DMS153 treated with DMSO at 0.1 percent for 48 hours (cell line): ENCODE measurements at regions not wholly inside any gene's neighbourhood (a gene's known extent, or its start where the extent isn't known, plus 50 kb on each side); places are given as distances from the start of the nearest gene placed in this dataset.

Experiments used
- DNase-seq: peaks from one replicate; lab custom pipeline; 2025; ENCODE audit not compliant: unreplicated experiment; lab: John Stamatoyannopoulos, UW

GRCh38 chr12:127260999-127261398 lies 1006.0 kb upstream of the TMEM132C start:
- DNase-seq, result no peak

DNA sequence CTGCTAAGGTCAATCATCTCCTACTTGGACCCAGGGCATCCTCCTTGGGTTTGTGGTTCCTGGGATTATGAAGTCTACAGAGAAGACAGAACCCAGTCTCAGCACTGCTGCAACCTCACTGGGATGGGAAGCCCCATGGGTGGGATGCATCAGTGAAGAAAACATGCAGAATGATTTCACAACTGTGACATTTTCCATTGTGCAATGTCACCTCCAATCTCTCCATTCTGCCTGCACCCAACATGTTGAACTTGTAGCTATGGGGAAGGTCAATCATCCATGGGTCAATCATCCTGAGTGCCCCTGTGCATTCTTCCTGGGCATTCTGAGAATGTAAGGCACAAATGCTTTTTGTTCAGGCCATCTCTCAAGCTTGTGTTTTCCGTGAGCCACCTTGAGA lies 1004.4 kb upstream of the TMEM132C start:
- no peak for DNase-seq

- DNase-seq, result no peak
These were observed 1003.3 kb upstream of the TMEM132C start for GRCh38 chr12:127263621-127264020.

DNA sequence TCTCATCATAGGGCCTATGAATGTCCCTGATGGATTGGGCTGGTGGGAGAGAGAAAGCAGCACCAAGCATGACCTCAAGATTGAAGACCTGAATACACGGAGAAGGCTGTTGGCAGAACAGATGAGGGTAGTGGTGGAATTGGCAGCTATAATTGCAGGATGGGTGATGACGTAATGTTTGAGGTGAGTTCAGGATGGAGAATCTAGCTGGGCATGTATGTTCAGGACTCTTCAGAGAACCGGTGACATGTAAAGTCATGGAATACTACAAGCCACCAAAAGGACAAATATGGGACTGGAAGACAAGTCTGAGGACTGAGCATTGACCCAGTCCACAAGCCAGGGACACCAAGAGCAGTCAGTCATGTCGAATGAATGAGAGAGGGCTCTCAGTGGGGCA lies 999.8 kb upstream of the TMEM132C start:
- DNase-seq, result no peak

- no peak for DNase-seq
These were observed 998.8 kb upstream of the TMEM132C start for GRCh38 chr12:127268213-127268612.

DNA sequence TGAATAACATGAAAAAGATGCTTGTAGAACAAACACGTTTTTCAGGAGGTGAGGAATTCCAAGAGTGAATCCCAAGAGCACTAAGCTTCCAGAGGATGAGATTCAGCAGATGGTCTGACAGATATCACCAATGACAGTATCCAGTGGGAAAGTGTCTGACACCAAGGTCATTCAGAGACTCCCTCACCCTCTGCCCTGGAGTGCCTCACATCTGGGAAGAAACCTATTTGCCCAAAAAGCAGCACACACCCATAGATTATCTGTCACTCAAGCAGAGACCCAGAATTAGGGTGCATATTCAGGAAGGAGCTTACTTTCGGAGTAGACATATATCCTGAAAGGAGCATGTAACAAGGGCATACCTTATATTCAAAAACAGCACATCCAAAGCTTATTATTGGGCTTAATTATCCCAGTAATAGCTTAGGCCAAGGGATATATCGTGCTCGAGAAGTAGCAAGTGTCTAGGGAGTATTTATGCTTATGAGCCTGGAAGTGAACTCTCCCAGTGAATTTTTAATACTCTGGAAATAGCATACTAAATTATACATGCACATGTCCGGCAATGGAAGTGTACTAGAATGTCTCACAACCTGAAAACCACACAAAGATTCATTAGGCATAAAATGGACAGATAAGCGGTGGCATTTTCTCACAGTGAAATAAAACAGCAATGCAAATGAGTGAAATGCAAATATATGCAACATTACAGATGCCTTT lies 998.1 kb upstream of the TMEM132C start:
- no peak for DNase-seq

- DNase-seq, result no peak
These were observed 996.8 kb upstream of the TMEM132C start for GRCh38 chr12:127270193-127270592.

DNA sequence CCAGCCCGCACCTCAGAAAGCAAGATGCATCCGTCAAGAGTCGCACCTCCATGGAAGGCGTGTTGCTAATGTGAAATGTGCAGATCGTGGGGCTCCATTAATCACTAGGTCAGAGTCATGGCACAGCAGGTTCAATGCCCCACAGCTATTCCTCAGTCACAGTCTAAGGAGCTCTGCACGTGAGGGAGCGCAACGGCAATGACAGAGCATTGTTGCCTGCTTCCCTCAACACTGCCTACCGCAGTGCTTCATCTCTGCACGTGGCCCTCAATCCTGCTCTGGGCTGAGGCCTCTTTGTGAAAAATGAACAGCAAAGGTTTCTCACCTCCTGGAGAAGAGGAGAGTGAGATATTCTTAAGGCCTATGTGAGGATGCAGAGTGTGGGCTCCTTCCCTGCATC lies 995.2 kb upstream of the TMEM132C start:
- no peak for DNase-seq

- no peak for DNase-seq
These were observed 994.1 kb upstream of the TMEM132C start for GRCh38 chr12:127272864-127273263.

- DNase-seq, result no peak
These were observed 993.3 kb upstream of the TMEM132C start for GRCh38 chr12:127273626-127274025.

GRCh38 chr12:127275416-127275815 lies 991.6 kb upstream of the TMEM132C start:
- no peak for DNase-seq

DNA sequence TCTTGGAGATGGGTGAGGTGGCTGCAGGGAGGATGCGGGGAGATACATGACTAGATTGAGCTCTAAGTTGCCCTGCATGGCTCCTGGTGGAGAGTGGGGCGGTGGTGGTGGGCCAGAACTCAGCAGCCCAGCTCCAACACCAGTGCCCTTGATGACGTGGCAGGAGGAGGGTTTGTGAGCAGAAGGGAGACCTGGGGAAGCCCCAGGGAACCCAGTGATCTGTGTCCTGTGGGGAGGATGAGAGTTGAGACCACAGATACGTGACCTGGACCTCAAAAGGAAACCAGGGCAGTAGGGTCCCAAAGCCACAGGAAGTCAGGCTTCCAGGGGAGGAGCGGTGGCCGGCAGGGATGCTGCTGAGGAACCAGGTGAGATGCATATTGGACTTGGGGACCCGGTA lies 989.1 kb upstream of the TMEM132C start:
- DNase-seq, result no peak

DNA sequence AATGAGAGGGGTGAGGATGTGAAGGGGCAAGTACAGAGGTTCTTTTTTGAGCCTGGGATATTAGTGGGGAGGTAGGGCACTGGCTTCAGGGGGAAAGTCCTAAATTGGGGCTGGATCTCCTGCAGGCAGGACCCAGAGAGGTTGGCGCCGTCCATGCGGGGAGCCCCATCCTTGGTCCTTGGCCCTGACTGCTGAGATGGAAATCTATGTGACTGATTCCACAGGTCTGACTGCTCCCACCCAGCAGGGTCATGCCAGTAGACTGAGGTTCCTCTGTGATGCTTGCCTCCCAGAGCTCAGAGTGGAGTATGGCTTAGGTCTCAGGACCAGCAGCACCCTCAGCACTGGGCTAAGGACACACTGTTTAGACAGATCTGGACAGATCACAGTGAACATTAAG lies 988.6 kb upstream of the TMEM132C start:
- DNase-seq, result no peak

- no peak for DNase-seq
These were observed 986.3 kb upstream of the TMEM132C start for GRCh38 chr12:127280393-127281275.

- no peak for DNase-seq
These were observed 984.0 kb upstream of the TMEM132C start for GRCh38 chr12:127282786-127283565.

GRCh38 chr12:127284021-127284420 lies 982.9 kb upstream of the TMEM132C start:
- DNase-seq, result no peak

DNA sequence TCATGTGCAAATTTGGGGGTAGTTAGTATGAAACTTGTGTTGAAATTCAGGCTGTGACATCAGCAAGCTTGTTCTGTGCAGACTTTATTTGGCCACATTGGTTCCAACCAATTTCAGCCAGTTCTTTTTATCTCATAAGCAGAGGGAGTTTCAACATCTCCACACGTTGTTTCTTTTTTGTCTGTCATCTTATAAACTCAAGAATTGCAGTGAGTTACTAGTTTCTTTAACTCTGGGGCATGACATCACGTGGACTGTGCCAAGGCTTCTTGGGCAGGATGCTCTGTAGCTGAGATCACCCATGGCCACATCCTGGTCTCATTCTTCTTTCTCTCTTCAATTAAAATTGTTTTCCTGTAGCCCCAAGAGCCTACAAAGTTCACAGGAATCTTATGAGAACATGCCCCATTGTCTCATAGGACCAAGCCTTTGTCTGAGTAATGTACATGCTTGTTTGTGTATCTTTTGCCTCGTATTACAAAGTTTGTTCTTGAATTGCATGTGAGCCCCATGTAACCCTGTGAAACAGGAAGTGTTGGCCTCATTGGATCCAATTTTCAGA lies 982.0 kb upstream of the TMEM132C start:
- DNase-seq, result no peak

- no peak for DNase-seq
These were observed 980.7 kb upstream of the TMEM132C start for GRCh38 chr12:127286281-127286680.

DNA sequence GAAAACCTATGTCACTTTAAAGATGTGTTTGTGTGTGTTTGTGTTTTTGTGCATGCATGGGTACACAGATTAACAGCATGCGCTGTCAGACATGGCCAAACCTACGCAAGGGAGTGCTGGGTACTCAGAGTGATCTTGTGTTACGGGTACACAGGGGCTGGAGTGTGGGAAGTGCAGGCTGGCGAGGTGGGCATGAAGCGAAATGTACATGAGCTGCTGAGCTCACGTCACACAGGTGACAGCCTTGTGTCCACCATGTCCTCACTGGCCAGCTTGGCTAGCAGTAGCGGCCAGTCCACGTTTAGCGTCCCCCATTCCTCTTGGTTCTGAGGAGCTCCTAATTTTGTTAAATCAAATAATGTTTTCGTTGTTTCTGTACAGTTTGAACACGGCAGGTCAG lies 979.7 kb upstream of the TMEM132C start:
- DNase-seq, result no peak

DNA sequence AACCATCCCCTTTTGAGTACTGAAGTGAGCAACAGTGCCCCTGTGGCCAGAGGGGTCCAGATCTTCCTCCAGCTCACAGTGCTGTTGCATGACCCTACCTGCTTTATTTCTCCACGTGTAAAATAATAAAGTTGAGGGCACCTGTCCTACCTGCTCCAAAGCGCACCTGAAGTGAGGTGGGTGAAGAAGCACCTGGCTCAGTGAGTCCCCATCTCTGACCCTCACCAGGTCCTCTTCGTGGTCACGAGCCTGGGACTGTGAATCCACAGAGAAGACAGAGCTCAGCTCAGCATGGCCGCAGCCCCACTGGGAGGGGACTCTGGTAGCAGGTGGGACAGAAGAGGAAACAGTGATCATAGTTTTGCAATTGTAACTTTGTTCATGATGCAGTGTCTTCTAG lies 976.7 kb upstream of the TMEM132C start:
- DNase-seq, result no peak

DNA sequence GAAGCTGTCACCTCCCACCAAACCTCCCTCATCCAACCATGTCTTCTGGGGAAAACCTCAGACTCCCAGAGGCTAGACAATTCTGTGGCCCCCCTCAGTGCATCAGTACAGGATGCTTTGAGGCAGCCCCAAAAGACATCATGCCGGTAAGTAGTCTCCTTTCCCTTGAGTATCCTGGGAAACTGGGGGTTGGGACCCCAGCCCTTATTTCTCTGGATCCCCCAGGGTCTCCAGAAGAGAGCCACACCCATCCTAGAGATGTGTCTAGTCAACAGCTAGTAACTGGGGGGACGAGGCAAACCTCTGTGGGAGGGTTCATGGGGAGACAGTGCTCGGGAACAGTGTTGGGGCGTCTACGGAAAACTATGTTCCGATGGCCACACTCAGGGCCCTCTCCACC lies 974.2 kb upstream of the TMEM132C start:
- no peak for DNase-seq
